ENCODE measurements at regions not wholly inside any gene's neighbourhood (a gene's known extent, or its start where the extent isn't known, plus 50 kb on each side); places are given as distances from the start of the nearest gene placed in this dataset.

DNA sequence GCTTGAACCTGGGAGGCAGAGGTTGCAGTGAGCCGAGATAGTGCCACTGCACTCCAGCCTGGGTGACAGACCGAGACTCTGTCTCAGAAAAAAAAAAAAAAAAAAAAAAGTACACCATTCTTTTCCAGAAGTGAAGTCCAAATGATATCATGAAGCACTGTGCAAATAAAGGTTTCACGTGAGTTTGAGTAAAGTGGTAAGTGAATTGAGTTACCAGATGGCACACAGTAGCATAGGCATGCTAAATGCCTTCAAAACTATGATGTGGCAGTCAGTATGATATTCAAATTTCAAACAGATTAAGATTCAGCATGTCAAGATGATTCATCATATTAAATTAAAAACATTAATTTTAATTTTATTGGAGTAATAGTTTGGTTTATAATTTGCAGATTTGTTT, 195.2 kb downstream of the TAF11L14 start:
- Histone ChIP-seq H3K27ac (ENCODE audit: insufficient read depth, low read length) (no peak overlapping the region), H3K9ac (ENCODE audit: insufficient read depth, low read length) (no peak overlapping the region), H3K27me3 (ENCODE audit: control insufficient read depth, insufficient read depth, low read length) (no peaks in the 10 kb centered on the region), H3K79me2 (ENCODE audit: control insufficient read depth, insufficient read depth, low read length) (no peaks in the 10 kb centered on the region), H3K4me2 (ENCODE audit: extremely low read depth, insufficient read depth, low read length) (no peak overlapping the region), H4K20me1 (ENCODE audit: control insufficient read depth, extremely low read depth, insufficient read depth, low read length) (no peaks in the 10 kb centered on the region), H2AFZ (ENCODE audit: low read length) (no peak overlapping the region), H3K4me1 (ENCODE audit: control insufficient read depth, extremely low read depth, insufficient read depth, low read length) (no peaks in the 10 kb centered on the region), H3K9me3 (ENCODE audit: control insufficient read depth, insufficient read depth, low read depth, low read length) (no peaks in the 10 kb centered on the region), H3K4me3 (replicated peaks in 1 of 4; ENCODE audit: control extremely low read depth in 1 of 4, insufficient read depth in 1 of 4, low read depth in 3 of 4, low read length in 4 of 4) (no peak overlapping the region), H3K36me3 (ENCODE audit: control insufficient read depth, insufficient read depth, low read length) (no peaks in the 10 kb centered on the region)
- DNase-seq (ENCODE audit: low read depth in 2 of 2): no peak
- TF ChIP-seq, protein P1, sequence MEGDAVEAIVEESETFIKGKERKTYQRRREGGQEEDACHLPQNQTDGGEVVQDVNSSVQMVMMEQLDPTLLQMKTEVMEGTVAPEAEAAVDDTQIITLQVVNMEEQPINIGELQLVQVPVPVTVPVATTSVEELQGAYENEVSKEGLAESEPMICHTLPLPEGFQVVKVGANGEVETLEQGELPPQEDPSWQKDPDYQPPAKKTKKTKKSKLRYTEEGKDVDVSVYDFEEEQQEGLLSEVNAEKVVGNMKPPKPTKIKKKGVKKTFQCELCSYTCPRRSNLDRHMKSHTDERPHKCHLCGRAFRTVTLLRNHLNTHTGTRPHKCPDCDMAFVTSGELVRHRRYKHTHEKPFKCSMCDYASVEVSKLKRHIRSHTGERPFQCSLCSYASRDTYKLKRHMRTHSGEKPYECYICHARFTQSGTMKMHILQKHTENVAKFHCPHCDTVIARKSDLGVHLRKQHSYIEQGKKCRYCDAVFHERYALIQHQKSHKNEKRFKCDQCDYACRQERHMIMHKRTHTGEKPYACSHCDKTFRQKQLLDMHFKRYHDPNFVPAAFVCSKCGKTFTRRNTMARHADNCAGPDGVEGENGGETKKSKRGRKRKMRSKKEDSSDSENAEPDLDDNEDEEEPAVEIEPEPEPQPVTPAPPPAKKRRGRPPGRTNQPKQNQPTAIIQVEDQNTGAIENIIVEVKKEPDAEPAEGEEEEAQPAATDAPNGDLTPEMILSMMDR (conservative IDR thresholded peaks at IDR 0.05 in 1 of 2, IDR thresholded peaks at IDR 0.05 in 1 of 2; ENCODE audit: low read depth in 1 of 2, low read length in 2 of 2): no peak
- no peak for TF ChIP-seq EZH2 (IDR thresholded peaks at IDR 0.05; ENCODE audit: low read length, missing control alignments)

- Histone ChIP-seq H3K4me3 (replicated peaks in 1 of 4; ENCODE audit: control extremely low read depth in 1 of 4, insufficient read depth in 1 of 4, low read depth in 3 of 4, low read length in 4 of 4) (no peak overlapping the region), H3K4me1 (ENCODE audit: control insufficient read depth, extremely low read depth, insufficient read depth, low read length) (no peaks in the 10 kb centered on the region), H4K20me1 (ENCODE audit: control insufficient read depth, extremely low read depth, insufficient read depth, low read length) (no peaks in the 10 kb centered on the region), H2AFZ (ENCODE audit: low read length) (no peak overlapping the region), H3K27ac (ENCODE audit: insufficient read depth, low read length) (no peak overlapping the region), H3K9me3 (ENCODE audit: control insufficient read depth, insufficient read depth, low read depth, low read length) (no peaks in the 10 kb centered on the region), H3K9ac (ENCODE audit: insufficient read depth, low read length) (no peak overlapping the region), H3K27me3 (ENCODE audit: control insufficient read depth, insufficient read depth, low read length) (no peaks in the 10 kb centered on the region), H3K4me2 (ENCODE audit: extremely low read depth, insufficient read depth, low read length) (no peak overlapping the region), H3K79me2 (ENCODE audit: control insufficient read depth, insufficient read depth, low read length) (no peaks in the 10 kb centered on the region), H3K36me3 (ENCODE audit: control insufficient read depth, insufficient read depth, low read length) (no peaks in the 10 kb centered on the region)
- no peak for DNase-seq (ENCODE audit: low read depth in 2 of 2)
- TF ChIP-seq, protein P1 (conservative IDR thresholded peaks at IDR 0.05 in 1 of 2, IDR thresholded peaks at IDR 0.05 in 1 of 2; ENCODE audit: low read depth in 1 of 2, low read length in 2 of 2): no peak
- TF ChIP-seq EZH2 (IDR thresholded peaks at IDR 0.05; ENCODE audit: low read length, missing control alignments): no peak
Measured at GRCh38 chr5:17831279-17831678, 197.0 kb downstream of the TAF11L14 start.

GRCh38 chr5:17832949-17833745, 198.9 kb downstream of the TAF11L14 start:
- Histone ChIP-seq H4K20me1 (ENCODE audit: control insufficient read depth, extremely low read depth, insufficient read depth, low read length) (no peaks in the 10 kb centered on the region), H3K36me3 (ENCODE audit: control insufficient read depth, insufficient read depth, low read length) (no peaks in the 10 kb centered on the region), H3K4me3 (replicated peaks in 1 of 4; ENCODE audit: control extremely low read depth in 1 of 4, insufficient read depth in 1 of 4, low read depth in 3 of 4, low read length in 4 of 4) (no peak overlapping the region), H3K4me1 (ENCODE audit: control insufficient read depth, extremely low read depth, insufficient read depth, low read length) (no peaks in the 10 kb centered on the region), H3K27me3 (ENCODE audit: control insufficient read depth, insufficient read depth, low read length) (no peaks in the 10 kb centered on the region), H3K9ac (ENCODE audit: insufficient read depth, low read length) (no peak overlapping the region), H3K4me2 (ENCODE audit: extremely low read depth, insufficient read depth, low read length) (no peak overlapping the region), H3K79me2 (ENCODE audit: control insufficient read depth, insufficient read depth, low read length) (no peaks in the 10 kb centered on the region), H3K27ac (ENCODE audit: insufficient read depth, low read length) (no peak overlapping the region), H2AFZ (ENCODE audit: low read length) (no peak overlapping the region), H3K9me3 (ENCODE audit: control insufficient read depth, insufficient read depth, low read depth, low read length) (no peaks in the 10 kb centered on the region)
- TF ChIP-seq, protein P1 (conservative IDR thresholded peaks at IDR 0.05 in 1 of 2, IDR thresholded peaks at IDR 0.05 in 1 of 2; ENCODE audit: low read depth in 1 of 2, low read length in 2 of 2): no peak
- TF ChIP-seq EZH2 (IDR thresholded peaks at IDR 0.05; ENCODE audit: low read length, missing control alignments): no peak
- DNase-seq (ENCODE audit: low read depth in 2 of 2): peak in 1 of 2 donors; percentile 11
